H9 (cell line): ENCODE measurements at regions not wholly inside any gene's neighbourhood (a gene's known extent, or its start where the extent isn't known, plus 50 kb on each side); places are given as distances from the start of the nearest gene placed in this dataset.

Source experiments
- DNase-seq: peaks from one replicate; pipeline ENCODE4 v3.0.0-alpha.2; 2017
- H2AFZ ChIP-seq: one replicate; pipeline ENCODE4 v1.6.1; 2013; ENCODE audit warnings: mild to moderate bottlenecking, low read length, control low read depth, moderate library complexity
- H2AK5ac ChIP-seq: 2 replicates; pipeline ENCODE4 v1.6.1; 2013; ENCODE audit warnings: low read length, control low read depth, mixed read lengths; ENCODE audit not compliant: insufficient read length
- H2BK120ac ChIP-seq: one replicate; pipeline ENCODE4 v1.6.1; 2013; ENCODE audit warnings: low read depth, mild to moderate bottlenecking, low read length, control low read depth, inconsistent platforms; ENCODE audit not compliant: poor library complexity, severe bottlenecking
- H2BK12ac ChIP-seq: 2 replicates; pipeline ENCODE4 v1.6.1; 2013; ENCODE audit warnings: low read length, control low read depth, mixed read lengths, low read depth; ENCODE audit not compliant: insufficient read length
- H2BK15ac ChIP-seq: 2 replicates; pipeline ENCODE4 v1.6.1; 2013; ENCODE audit warnings: low read depth, low read length, control low read depth
- H2BK20ac ChIP-seq: one replicate; pipeline ENCODE4 v1.6.1; 2013; ENCODE audit warnings: low read depth, mild to moderate bottlenecking, low read length, control low read depth, inconsistent platforms; ENCODE audit not compliant: poor library complexity, severe bottlenecking
- H2BK5ac ChIP-seq: 2 replicates; pipeline ENCODE4 v1.6.1; 2013; ENCODE audit warnings: low read length, control low read depth, mixed read lengths; ENCODE audit not compliant: insufficient read length
- H3K14ac ChIP-seq: 2 replicates; pipeline ENCODE4 v1.6.1; 2013; ENCODE audit warnings: low read length, control low read depth; ENCODE audit not compliant: insufficient read depth
- H3K18ac ChIP-seq: 2 replicates; pipeline ENCODE4 v1.6.1; 2013; ENCODE audit warnings: low read depth, mild to moderate bottlenecking, mixed read lengths, low read length, control low read depth; ENCODE audit not compliant: insufficient read length
- H3K23ac ChIP-seq: 2 replicates; pipeline ENCODE4 v1.6.1; 2013; ENCODE audit warnings: low read length, control low read depth, mixed read lengths, low read depth; ENCODE audit not compliant: insufficient read length
- H3K23me2 ChIP-seq: 2 replicates; pipeline ENCODE4 v1.6.1; 2013; ENCODE audit warnings: low read depth, mild to moderate bottlenecking, mixed read lengths, low read length, control low read depth; ENCODE audit not compliant: insufficient read length, poor library complexity, severe bottlenecking
- H3K27ac ChIP-seq: 2 replicates; pipeline ENCODE4 v1.5.1; 2013; ENCODE audit warnings: low read length, control low read depth, mixed read lengths, low read depth; ENCODE audit not compliant: insufficient read length
- H3K27me3 ChIP-seq: 2 replicates; pipeline ENCODE4 v1.6.1; 2013; ENCODE audit warnings: low read length, control low read depth, inconsistent platforms; ENCODE audit not compliant: insufficient read depth
- H3K4ac ChIP-seq: 2 replicates; pipeline ENCODE4 v1.6.1; 2013; ENCODE audit warnings: low read depth, mild to moderate bottlenecking, control low read depth, inconsistent platforms, low read length, moderate library complexity
- H3K4me1 ChIP-seq: 2 replicates; pipeline ENCODE4 v1.6.1; 2013; ENCODE audit warnings: low read length, control low read depth, inconsistent platforms; ENCODE audit not compliant: insufficient read depth
- H3K4me2 ChIP-seq: 2 replicates; pipeline ENCODE4 v1.6.1; 2013; ENCODE audit warnings: low read length, control low read depth, mixed read lengths; ENCODE audit not compliant: insufficient read length, insufficient read depth
- H3K56ac ChIP-seq: 2 replicates; pipeline ENCODE4 v1.6.1; 2013; ENCODE audit warnings: low read depth, mild to moderate bottlenecking, mixed read lengths, low read length, control low read depth; ENCODE audit not compliant: insufficient read length
- H3K79me1 ChIP-seq: 2 replicates; pipeline ENCODE4 v1.6.1; 2013; ENCODE audit warnings: low read depth, mild to moderate bottlenecking, moderate library complexity, low read length, control low read depth, inconsistent platforms; ENCODE audit not compliant: insufficient read depth, poor library complexity, severe bottlenecking
- H3K79me2 ChIP-seq: 2 replicates; pipeline ENCODE4 v1.6.1; 2013; ENCODE audit warnings: low read length, control low read depth, inconsistent platforms; ENCODE audit not compliant: insufficient read depth
- H3K9ac ChIP-seq: 2 replicates; pipeline ENCODE4 v1.6.1; 2013; ENCODE audit warnings: low read length, control low read depth, mixed read lengths; ENCODE audit not compliant: insufficient read length; ENCODE audit errors: extremely low read depth
- H3K9me3 ChIP-seq: one replicate; pipeline ENCODE4 v1.6.1; 2013; ENCODE audit warnings: low read depth, low read length, inconsistent platforms; ENCODE audit not compliant: control insufficient read depth
- H3T11ph ChIP-seq: one replicate; pipeline ENCODE4 v1.6.1; 2013; ENCODE audit warnings: mild to moderate bottlenecking, low read length, control low read depth, inconsistent platforms
- H4K20me1 ChIP-seq: one replicate; pipeline ENCODE4 v1.6.1; 2013; ENCODE audit not compliant: control insufficient read depth, insufficient read length, insufficient read depth
- H4K5ac ChIP-seq: 2 replicates; pipeline ENCODE4 v1.6.1; 2013; ENCODE audit warnings: low read depth, mild to moderate bottlenecking, mixed read lengths, low read length, control low read depth; ENCODE audit not compliant: insufficient read length
- H4K8ac ChIP-seq: replicated peaks from 2 replicates; pipeline ENCODE4 v1.6.1; 2013; ENCODE audit warnings: low read length, control low read depth, mixed read lengths, low read depth; ENCODE audit not compliant: insufficient read length
- H4K91ac ChIP-seq: 2 replicates; pipeline ENCODE4 v1.6.1; 2013; ENCODE audit warnings: low read depth, mild to moderate bottlenecking, moderate library complexity, mixed read lengths, low read length, control low read depth; ENCODE audit not compliant: insufficient read length
- H3K27ac Mint-ChIP-seq, 3 experiments: 2 replicates in 2 of 3; 3 replicates in 1 of 3; pipeline ENCODE4 v1.8.0; 2020 to 2021; ENCODE audit warnings: mixed read lengths in 3 of 3, mild to moderate bottlenecking in 1 of 3, moderate library complexity in 1 of 3
- H3K27me3 Mint-ChIP-seq: 2 replicates; pipeline ENCODE4 v1.8.0; 2021; ENCODE audit warnings: low read depth, mild to moderate bottlenecking, moderate library complexity, mixed read lengths
- H3K36me3 Mint-ChIP-seq, 3 experiments: 2 replicates in 2 of 3; 3 replicates in 1 of 3; pipeline ENCODE4 v1.8.0; 2020 to 2021; ENCODE audit warnings: low read depth in 3 of 3, mixed read lengths in 3 of 3; ENCODE audit not compliant: insufficient read depth in 1 of 3
- H3K4me1 Mint-ChIP-seq, 2 experiments: 2 replicates each; pipeline ENCODE4 v1.8.0; 2020; ENCODE audit warnings: mixed read lengths in 2 of 2
- H3K4me3 Mint-ChIP-seq, 2 experiments: 2 replicates in 1 of 2; 3 replicates in 1 of 2; pipeline ENCODE4 v1.8.0; 2020 to 2021; ENCODE audit warnings: mild to moderate bottlenecking in 2 of 2, mixed read lengths in 2 of 2, moderate library complexity in 1 of 2
- H3K9me3 Mint-ChIP-seq, 2 experiments: 2 replicates in 1 of 2; 3 replicates in 1 of 2; pipeline ENCODE4 v1.8.0; 2020; ENCODE audit warnings: mild to moderate bottlenecking in 2 of 2, mixed read lengths in 2 of 2, moderate library complexity in 1 of 2
- CTCF ChIP-seq: fragments of 200-600 bp; sonication (generic); conservative IDR thresholded peaks from 3 replicates; pipeline ENCODE4 v1.8.0; 2021; ENCODE audit warnings: antibody characterized with exemption, mild to moderate bottlenecking
- WGBS: extraction: QIAGEN DNeasy Blood & Tissue Kit; methylation state at CpG from one replicate; pipeline ENCODE4 v1.1.7; 2013; ENCODE audit warnings: missing lambda C conversion rate, low lambda C conversion rate, mixed read lengths; ENCODE audit not compliant: insufficient read length; ENCODE audit errors: extremely low coverage; 5-methylcytosine and 5-hydroxymethylcytosine counted together

- H3T11ph ChIP-seq: no peak overlapping the region
- no peak overlapping the region for H3K9ac ChIP-seq
- H3K27ac ChIP-seq: no peak overlapping the region
- no peak overlapping the region for H3K23ac ChIP-seq
- no CpG with 5 or more reads among the region's 3 CpGs for WGBS
- H4K5ac ChIP-seq: no peak overlapping the region
- H3K56ac ChIP-seq: no peak overlapping the region
- H3K4me1 ChIP-seq: no peaks in the 10 kb centered on the region
- H2BK120ac ChIP-seq: no peak overlapping the region
- no peak overlapping the region for H2AK5ac ChIP-seq
- Mint-ChIP-seq H3K4me1 (no peaks in the 10 kb centered on the region), H3K4me3 (no peak overlapping the region), H3K9me3 (no peaks in the 10 kb centered on the region), H3K27ac (no peak overlapping the region), H3K36me3 (no peaks in the 10 kb centered on the region; a peak in 1 of 7 replicates), H3K27me3 (no peaks in the 10 kb centered on the region)
- H3K27me3 ChIP-seq: no peaks in the 10 kb centered on the region
- DNase-seq: no peak
- no peak overlapping the region for H3K14ac ChIP-seq
- H4K20me1 ChIP-seq: no peaks in the 10 kb centered on the region
- H4K8ac ChIP-seq: no peak overlapping the region
- H2BK15ac ChIP-seq: no peak overlapping the region
- H2BK12ac ChIP-seq: no peak overlapping the region
- H3K18ac ChIP-seq: no peak overlapping the region
- no peaks in the 10 kb centered on the region for H3K23me2 ChIP-seq
- no peak overlapping the region for H3K4me2 ChIP-seq
- no peak overlapping the region for H2AFZ ChIP-seq
- no peak overlapping the region for H2BK20ac ChIP-seq
- H2BK5ac ChIP-seq: no peak overlapping the region
- no peak overlapping the region for H4K91ac ChIP-seq
- no peaks in the 10 kb centered on the region for H3K79me1 ChIP-seq
- H3K4ac ChIP-seq: no peak overlapping the region
- H3K9me3 ChIP-seq: no peaks in the 10 kb centered on the region
- peak; percentile 73 for TF ChIP-seq CTCF
- H3K79me2 ChIP-seq: no peaks in the 10 kb centered on the region
Measured at GRCh38 chr7:113774182-113774807, 144.5 kb downstream of the PPP1R3A start.
